ENCODE measurements at regions not wholly inside any gene's neighbourhood (a gene's known extent, or its start where the extent isn't known, plus 50 kb on each side); places are given as distances from the start of the nearest gene placed in this dataset.
"Not testable (repeated sequence)": the region's sequence is repeated elsewhere in the genome, so short reads cannot be mapped to it uniquely, and the experiment has no call there.

GRCh38 chr4:164100741-164101365 is 606.4 kb downstream of the TMA16 start:
- DNase-seq = not testable (repeated sequence)

GRCh38 chr4:164108971-164109370 is 614.5 kb downstream of the TMA16 start:
- no peak for DNase-seq

- no peak for DNase-seq
Measured at GRCh38 chr4:164109503-164109902, 615.0 kb downstream of the TMA16 start.

- no peak for DNase-seq
Measured at GRCh38 chr4:164115236-164115635, 620.7 kb downstream of the TMA16 start.

- DNase-seq = no peak
Measured at GRCh38 chr4:164116286-164116685, 621.8 kb downstream of the TMA16 start.

DNA sequence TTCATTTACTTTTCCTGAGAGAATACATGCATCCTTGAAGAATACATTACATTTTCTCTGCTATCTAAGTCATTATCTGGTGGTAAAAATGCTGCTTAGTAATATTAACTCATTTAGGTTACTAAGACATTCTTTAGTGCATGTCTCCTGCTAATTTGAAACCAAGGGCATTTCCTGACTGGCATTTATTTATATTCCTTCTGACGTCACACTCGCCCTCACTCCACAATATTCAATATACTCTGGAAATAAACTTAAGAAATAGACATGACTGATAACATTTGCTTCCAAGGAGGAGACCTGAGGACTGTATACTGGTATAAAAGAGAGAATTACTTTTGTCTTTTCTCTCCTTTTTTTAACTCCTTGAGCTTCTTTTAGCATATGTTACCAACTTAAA is 619.5 kb upstream of the SMIM31 start:
- DNase-seq = no peak

DNA sequence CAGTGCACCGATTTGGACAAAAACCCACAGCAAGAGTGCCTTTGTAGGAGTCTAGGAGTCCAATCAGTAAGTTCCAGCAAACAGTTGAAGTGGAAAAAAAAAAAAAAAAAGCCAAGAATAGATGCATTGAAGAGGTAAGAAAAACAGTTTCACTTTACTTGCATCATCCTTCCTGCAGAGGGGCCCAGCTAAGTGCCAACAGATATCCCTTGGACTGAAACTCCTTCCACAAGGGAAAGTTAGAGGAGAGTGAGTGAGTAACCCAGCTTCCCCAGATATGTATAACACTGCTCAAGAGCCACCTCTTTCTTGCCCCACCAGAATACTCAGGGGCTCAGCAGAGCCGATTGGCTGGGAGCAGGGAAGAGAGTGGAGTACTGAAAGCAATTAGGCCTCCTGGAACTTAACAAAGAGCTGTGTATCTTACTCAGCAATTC is 617.7 kb upstream of the SMIM31 start:
- DNase-seq = no peak

DNA sequence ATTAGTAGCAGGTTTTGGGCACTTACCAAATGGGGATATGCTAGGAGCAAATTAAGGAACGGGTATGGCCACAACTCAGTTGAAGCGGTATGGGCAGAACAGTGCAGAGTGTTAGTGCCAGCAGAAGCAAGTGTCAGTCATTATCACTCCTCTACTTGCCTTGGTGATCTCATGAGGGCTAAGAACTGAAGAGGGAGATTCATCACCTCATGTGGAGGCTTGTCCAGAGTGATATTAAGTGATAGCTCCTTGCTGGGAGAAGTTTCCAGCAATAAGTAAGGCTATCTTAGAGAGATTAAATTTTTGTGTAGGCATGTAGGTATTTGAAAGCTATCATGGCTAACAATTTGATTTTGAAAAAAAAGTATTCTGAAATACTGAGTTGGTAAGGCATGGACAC is 615.4 kb upstream of the SMIM31 start:
- DNase-seq = no peak

- DNase-seq = no peak
Measured at GRCh38 chr4:164139291-164139690, 614.6 kb upstream of the SMIM31 start.

DNA sequence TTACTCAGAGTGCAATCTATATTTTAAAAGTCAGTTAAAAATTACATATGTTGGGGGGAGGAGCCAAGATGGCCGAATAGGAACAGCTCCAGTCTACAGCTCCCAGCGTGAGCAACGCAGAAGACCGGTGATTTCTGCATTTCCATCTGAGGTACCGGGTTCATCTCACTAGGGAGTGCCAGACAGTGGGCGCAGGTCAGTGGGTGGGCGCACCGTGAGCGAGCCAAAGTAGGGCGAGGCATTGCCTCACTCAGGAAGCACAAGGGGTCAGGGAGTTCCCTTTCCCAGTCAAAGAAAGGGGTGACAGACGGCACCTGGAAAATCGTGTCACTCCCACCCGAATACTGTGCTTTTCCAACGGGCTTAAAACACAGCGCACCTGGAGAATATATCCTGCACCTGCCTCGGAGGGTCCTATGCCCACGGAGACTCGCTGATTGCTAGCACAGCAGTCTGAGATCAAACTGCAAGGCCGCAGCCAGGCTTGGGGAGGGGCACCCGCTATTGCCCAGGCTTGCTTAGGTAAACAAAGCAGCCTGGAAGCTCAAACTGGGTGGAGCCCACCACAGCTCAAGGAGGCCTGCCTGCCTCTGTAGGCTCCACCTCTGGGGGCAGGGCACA is 612.1 kb upstream of the SMIM31 start:
- not testable (repeated sequence) for DNase-seq

DNA sequence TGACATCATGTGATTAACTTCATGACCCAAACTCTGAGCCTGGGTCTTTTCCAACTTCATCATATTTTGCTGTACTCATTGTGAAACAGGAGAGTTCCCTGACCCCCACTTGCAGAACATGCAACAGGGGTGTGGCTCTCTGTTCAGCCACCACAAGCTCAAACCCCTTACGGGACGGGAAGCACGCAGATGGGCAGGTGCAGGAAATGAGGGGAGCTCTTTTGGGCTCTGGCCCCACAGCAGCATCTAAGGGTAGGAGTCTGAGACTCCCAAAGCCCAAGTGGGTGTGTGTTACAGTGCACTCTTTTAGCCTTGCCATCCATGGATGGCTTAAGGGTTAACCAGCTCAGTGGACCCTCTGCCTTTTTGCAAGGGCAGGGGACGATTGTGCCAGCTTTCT is 599.5 kb upstream of the SMIM31 start:
- no peak for DNase-seq

DNA sequence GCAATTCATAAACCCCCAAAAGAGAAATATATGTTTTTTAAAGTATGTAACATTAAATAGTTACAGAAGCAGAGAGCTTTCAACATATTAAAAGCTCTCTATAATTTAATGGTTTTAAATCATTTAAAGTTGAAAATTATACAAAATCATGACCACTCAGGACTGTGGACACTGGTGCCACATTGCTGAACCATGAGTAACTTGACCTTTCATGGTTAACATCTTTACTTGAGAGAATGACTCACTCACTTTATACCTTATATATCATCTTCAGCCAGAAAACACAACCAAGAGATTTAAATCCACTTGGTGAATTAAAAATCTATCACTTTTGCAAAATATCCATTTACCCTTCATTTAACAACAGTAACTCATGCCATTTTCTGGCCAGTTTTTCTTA is 584.3 kb upstream of the SMIM31 start:
- DNase-seq = no peak

DNA sequence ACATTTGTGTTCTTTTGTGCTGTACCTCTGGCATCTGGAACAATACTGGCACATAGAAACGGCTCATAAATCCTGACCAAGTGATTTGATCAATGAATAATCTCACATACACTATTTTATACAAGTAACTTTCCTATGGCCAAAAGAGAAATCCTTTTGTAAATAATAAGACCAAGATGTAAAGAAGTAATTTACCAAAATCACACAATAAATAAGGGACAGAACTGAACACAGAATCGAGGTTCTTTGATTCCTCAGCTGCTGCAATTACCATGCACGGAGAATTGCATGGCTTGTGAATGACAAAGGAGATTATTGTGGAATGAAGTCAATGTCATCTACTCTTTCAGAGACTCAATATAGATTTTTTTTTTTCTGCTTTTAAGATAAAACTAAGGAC is 576.8 kb upstream of the SMIM31 start:
- DNase-seq = no peak

GRCh38 chr4:164177753-164178152 is 576.2 kb upstream of the SMIM31 start:
- no peak for DNase-seq

DNA sequence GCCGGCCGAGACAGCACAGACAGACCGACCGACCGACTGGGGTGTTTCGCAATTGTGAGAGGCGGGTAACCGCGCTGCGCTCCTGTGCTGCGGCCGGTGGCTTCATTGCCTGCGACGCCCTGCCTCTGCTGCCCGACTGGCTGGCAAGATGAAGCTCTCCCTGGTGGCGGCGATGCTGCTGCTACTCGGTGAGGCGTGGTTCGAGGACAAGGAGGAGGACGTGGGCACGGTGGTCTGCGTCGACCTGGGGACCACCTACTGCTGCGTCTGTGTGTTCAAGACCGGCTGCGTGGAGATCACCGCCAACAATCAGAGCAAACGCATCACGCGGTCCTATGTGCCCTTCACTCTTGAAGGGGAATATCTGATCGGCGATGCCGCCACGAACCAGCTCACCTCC is 565.7 kb upstream of the SMIM31 start:
- DNase-seq = no peak

GRCh38 chr4:164192844-164193243 is 561.1 kb upstream of the SMIM31 start:
- DNase-seq = no peak

- DNase-seq = no peak
Measured at GRCh38 chr4:164193676-164194075, 560.3 kb upstream of the SMIM31 start.

DNA sequence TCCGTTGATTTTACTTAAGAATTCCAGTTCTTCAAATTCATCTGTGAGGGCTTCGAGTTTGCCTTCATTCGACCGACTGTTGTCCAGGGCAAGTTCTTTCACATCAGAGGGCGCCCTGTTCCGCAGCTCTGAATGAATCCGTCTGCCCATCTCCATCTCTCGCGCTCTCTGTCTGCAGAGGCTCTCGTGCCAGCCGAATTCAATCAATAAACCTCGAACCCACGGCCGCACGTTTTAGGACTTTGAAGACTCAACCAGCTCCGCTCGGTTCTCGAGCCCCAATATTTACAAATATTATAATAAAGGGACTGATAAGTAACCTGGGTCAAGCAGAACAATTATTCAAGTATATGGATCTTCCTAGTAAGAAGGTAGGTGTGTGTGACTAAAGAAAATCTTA is 556.4 kb upstream of the SMIM31 start:
- no peak for DNase-seq

DNA sequence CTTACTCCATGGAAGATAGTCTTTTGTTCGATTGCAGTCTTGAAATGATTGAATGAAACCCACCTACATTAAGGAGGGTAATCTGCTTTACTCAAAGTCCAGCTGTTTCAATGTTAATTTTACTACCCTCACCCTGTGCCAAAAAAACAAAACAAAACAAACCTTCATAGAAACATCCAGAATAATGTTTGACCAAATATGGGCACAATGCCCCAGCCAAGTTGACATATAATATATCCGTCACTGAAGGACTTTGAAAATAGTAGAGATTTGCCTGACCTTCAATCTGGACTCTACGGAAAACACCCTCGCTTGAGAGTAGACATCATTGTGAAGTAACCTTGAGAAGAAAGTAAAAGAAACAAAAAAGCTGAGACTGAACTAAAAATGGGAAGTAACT is 550.5 kb upstream of the SMIM31 start:
- DNase-seq = no peak

GRCh38 chr4:164204434-164204833 is 549.5 kb upstream of the SMIM31 start:
- DNase-seq = no peak

DNA sequence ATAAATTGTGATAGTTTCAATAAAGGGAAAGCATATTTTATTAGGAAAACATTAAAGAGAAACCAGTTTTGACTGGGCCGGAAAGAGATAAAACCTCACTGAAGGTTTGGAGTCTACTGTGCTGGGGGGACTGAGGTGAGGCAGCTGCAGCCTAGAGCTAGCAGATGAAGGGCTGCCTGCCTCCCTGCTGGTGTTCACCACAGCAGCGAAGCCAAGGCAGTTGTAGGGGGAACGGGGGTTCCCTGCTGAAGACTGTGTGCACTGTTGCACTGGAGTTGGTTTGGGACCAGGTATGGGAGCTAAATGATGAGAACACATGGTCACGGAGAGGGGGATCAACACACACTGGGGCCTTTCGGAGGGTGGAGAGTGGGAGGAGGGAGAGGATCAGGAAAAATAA is 546.5 kb upstream of the SMIM31 start:
- no peak for DNase-seq

- no peak for DNase-seq
Measured at GRCh38 chr4:164210377-164210776, 543.6 kb upstream of the SMIM31 start.

- no peak for DNase-seq
Measured at GRCh38 chr4:164212134-164212533, 541.8 kb upstream of the SMIM31 start.

GRCh38 chr4:164212714-164213113 is 541.2 kb upstream of the SMIM31 start:
- no peak for DNase-seq

DNA sequence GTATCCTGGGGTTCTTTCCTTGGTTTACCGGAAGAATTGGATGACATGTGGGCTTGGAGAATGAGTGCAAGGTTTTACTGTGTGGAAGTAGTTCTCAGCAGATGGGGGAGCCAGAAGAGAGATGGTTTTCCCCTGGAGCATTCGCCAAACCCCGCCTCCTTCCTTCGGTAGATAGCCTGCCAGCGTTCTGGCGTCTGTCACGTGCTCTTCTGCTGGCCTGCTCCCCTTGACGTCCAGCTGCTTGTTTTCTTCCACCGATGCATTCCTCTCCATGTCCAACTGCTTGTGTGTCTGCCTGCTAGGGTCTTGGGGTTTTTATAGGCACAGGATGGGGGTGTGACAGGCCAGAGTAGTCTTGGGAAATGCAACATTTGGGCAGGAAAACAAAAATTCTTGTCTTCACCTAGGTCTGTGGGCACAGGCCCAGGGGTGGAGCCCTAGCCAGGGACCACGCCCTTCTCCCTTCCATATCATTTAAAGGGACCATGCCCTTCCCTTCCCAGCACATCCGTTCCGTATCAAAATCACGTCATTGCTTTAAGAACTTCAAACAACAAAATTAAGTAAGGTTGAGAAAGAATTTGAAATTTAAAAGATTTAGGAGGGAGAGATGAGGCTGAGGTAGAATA is 538.7 kb upstream of the SMIM31 start:
- no peak for DNase-seq
